Activated CD4-positive, alpha-beta T cell treated with anti-CD3 and anti-CD28 coated beads, Interleukin-2, amount 50 U/mL, for 16 hours (primary cell): ENCODE measurements at regions not wholly inside any gene's neighbourhood (a gene's known extent, or its start where the extent isn't known, plus 50 kb on each side); places are given as distances from the start of the nearest gene placed in this dataset.

ENCODE experiments used
- DNase-seq: peaks from one replicate; pipeline ENCODE4 v3.0.0-alpha.2; 2020

GRCh38 chr5:164048359-164048926 lies 543.0 kb downstream of the MAT2B start:
- no peak for DNase-seq

- DNase-seq, result no peak
These were observed 546.3 kb downstream of the MAT2B start for GRCh38 chr5:164051745-164052144.

DNA sequence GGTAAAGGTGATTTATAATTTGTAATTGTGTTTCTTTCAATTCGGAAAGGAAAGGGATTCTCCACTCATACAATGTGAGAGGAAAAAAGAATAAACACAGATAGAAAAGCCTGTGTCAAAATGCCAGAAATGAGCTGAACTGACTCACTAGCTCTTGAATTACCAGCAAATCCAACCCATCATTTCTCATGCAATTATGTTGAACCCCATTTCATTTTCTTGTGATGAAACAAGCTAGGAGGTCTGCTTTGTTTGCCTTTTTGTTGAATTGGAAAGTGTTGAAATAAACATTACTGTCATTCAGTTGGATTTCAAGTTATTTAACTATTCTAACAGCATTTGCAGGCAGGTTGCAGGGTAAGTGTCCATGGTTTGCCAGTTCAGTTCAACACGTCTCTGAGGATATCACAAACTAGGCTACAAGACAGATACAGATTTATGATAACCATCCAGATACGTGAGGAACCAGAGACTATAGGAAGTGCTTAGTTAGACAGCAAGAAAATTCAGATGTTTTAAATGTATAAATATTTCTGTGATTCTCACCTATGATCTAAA lies 547.2 kb downstream of the MAT2B start:
- DNase-seq, result no peak

- DNase-seq, result no peak
These were observed 547.7 kb downstream of the MAT2B start for GRCh38 chr5:164053123-164053522.

DNA sequence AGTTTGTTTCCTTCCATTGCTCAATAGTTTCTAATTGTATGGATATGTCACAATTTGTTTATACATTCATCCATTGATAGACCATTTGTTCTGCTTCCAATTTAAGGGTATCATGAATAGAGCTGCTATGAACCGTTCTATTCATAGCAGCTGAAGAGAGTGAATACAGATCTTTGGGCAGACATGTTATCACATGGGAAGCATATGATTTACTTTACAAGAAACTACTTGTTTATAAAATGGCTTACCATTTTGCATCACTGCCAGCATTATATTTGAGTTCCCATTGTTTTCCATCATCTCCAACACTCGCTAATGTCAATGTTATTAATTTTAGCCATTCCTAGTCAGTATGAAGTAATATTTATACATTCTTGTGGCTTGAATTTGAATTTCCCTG lies 549.0 kb downstream of the MAT2B start:
- no peak for DNase-seq

DNA sequence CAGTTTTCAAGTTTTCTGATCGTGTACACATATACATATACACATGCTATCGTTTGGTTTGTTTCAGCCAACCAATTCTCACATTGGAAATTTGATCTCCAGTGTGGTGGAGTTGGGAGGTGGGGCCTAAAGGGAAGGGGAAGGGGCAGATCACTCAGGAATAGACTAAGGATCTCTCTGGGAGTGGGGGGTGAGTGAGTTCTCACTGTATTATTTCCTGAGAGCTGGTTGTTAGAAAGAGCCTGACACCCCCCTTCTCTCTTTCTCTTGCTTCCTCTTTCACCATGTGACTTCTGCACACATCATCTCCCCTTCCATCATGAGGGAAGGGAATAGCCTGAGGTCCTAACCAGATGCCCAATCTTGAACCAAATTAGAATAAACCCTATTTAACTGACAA lies 551.7 kb downstream of the MAT2B start:
- DNase-seq, result no peak

DNA sequence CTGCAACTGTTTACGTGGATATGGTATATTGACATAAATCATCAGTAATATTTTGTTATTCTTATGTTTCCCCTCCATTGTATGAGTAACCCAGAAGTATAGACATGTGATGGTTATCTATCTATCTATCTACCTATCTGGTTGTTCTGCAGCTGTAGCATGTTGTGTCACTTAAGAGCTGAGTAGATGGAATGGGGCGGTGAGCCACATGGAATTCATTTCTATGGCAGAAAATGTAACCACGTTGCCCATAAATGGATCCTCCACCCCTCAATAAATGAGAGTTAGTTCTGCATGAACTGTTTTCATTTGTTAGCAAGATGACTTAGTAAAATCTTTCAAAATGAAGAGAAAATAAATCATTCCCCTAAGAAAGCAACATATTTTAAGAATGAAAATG lies 553.2 kb downstream of the MAT2B start:
- DNase-seq, result no peak

- no peak for DNase-seq
These were observed 554.1 kb downstream of the MAT2B start for GRCh38 chr5:164059471-164059870.

GRCh38 chr5:164060786-164061355 lies 555.5 kb downstream of the MAT2B start:
- no peak for DNase-seq

DNA sequence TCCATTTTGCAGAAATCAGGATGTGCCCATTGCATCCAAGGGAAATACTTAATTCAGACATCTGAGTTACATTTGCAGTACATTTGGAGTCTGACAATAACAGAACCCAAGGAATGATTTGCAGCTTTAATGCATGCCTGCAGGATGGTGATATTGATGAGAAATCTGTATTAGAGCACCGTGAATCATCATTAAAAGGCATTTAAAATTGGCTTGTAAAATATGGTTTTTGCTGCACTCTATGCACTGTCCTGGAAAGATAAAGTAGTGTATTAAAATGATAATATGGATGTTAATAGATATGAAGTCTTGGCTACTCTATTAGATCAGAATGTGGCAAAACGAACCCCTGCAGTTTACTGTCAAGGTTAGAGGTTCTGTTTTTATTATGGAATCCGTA lies 556.9 kb downstream of the MAT2B start:
- DNase-seq, result no peak

GRCh38 chr5:164065266-164065665 lies 559.8 kb downstream of the MAT2B start:
- DNase-seq, result no peak

DNA sequence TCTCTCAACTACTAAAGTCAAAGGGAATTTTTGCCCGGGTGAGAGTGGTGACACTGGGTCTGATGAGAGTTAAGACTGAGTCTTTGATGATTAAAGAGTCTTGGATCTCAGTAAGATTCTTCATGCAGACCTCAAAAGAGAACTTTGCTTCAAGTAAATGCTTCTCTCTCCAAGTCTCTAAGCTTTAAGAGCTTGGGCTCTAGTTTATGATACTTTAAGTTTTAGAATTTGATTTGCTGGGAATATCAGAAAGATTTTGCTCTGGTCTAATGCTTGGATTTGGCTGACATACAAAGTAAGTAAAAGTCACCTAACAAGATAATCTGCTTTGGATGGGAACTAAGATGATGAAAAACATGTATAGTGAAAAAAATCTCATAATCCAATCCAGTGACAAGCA lies 566.3 kb downstream of the MAT2B start:
- DNase-seq, result no peak

DNA sequence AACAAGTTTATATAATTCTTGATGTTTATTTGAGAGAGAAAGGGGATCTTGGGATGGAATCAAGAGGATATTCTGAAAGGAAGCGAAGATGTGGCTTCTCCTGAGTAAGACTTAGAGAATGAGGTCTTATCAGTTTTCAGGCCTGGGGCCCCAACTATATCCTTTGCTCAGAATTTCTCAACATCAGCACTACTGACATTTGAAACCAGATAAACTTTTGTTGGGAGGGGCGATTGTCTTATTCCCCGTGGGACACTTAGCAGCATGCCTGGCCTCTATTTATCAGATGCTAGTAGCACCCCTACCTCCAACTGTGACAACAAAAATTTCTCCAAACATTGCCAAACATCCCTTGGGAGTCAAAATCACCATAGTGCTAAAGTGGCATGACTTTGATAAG lies 567.7 kb downstream of the MAT2B start:
- no peak for DNase-seq

DNA sequence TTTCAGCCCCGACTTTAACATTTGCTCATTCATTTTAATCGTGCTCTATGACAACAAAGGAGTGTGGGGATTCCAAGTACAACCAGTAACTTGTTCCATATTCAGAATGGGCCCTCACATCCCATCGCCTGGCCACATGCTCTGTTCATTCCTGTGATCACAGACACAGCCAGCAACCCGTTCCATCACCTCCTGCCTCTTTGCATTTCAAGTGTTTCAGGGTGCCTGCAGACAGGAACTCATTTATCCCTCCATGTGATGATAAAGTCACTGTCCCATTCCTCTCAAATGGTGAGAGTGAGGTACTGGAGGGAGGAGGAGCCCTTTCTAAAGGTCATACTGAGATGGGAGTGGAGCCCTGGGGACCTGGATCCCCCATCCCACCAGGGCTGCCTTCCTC lies 571.1 kb downstream of the MAT2B start:
- DNase-seq, result no peak

- no peak for DNase-seq
These were observed 584.9 kb downstream of the MAT2B start for GRCh38 chr5:164090358-164090757.

- DNase-seq, result no peak
These were observed 586.4 kb downstream of the MAT2B start for GRCh38 chr5:164091836-164092235.

GRCh38 chr5:164094291-164094690 lies 588.9 kb downstream of the MAT2B start:
- no peak for DNase-seq

DNA sequence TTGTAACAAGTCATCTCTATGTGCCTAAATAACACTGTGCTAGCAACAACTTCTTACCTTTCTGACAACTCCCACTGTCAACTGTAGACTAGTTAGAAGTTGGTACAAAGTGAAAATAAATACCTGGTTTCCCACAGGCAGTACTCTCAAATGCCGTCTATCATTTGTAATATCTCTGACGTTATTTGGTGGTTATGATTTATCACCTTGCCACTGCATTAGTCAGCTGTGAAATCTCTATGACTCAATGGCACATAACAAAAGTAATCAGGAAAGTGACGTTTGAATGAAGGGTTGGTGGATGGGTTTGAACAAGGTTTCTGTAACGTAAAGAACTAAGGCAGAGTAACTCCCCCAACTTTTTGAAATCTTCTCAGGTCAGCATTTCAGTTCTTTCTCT lies 592.3 kb downstream of the MAT2B start:
- no peak for DNase-seq

GRCh38 chr5:164098531-164098930 lies 593.1 kb downstream of the MAT2B start:
- no peak for DNase-seq

GRCh38 chr5:164098979-164099378 lies 593.6 kb downstream of the MAT2B start:
- DNase-seq, result no peak

DNA sequence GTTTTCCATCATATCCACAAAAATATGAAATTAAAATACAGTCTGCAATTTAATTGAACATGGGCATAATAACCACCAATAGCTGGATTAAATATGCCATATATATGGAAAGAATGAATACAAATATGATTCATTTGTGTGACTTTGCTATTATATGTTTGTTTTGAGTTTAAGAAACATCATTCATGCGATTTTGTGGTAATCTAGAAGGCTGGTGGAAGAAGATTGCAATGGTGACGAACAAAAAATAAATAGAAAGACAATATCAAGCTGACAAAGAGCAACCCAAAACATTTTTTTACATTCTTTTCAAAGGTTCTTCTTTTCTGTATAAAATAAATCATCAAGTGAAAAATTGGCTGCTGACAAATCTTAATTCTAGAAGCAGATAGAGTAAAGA lies 610.0 kb downstream of the MAT2B start:
- no peak for DNase-seq

DNA sequence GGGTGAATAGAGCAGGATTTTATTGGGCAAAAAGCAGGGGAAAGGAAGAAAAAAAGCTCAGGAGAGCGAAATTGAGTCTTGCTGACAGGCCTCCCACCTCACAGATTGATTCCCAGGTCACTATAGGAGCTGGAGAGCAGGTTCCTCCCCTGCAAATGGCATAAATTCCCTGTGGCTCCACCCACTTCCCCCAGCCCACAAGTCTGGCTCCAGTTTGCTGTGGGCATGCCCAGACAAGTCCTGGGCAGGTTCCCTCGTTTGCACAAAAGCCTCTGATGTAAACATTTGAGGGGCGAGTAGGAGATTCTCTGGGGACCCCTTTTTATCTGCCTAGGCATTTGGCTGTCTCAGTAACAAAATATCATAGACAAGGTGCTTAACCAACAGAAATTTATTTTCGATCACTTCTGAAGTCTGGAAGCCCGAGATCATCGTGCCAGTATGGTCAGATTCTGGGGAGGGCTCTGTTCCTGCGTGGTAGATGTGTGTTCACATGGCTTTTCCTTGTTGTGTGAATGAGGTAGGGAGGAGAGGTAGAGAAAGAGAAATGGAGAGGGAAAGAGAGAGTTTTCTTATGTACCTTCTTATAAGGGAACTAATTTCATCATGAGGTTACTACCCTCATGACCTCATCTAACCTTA lies 614.5 kb downstream of the MAT2B start:
- DNase-seq, result no peak

DNA sequence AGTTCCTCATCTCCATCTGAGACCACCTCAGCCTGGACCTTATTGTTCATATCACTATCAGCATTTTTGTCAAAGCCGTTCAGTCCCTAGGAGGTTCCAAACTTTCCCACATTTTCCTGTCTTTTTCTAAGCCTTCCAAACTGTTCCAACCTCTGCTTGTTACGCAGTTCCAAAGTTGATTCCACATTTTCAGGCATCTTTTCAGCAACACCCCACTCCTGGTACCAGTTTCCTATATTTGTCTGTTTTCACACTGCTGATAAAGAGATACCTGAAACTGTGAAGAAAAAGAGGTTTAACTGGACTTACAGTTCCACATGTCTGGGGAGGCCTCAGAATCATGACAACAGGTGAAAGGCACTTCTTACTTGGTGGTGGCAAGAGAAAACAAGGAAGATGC lies 622.1 kb downstream of the MAT2B start:
- no peak for DNase-seq

- no peak for DNase-seq
These were observed 626.9 kb downstream of the MAT2B start for GRCh38 chr5:164132358-164132757.

GRCh38 chr5:164137095-164137494 lies 631.7 kb downstream of the MAT2B start:
- DNase-seq, result no peak
